DMS79 treated with DMSO at 0.1 percent for 48 hours (cell line): ENCODE measurements at regions not wholly inside any gene's neighbourhood (a gene's known extent, or its start where the extent isn't known, plus 50 kb on each side); places are given as distances from the start of the nearest gene placed in this dataset.

Experiments used
- DNase-seq: peaks from one replicate; lab custom pipeline; 2025; lab: John Stamatoyannopoulos, UW

DNA sequence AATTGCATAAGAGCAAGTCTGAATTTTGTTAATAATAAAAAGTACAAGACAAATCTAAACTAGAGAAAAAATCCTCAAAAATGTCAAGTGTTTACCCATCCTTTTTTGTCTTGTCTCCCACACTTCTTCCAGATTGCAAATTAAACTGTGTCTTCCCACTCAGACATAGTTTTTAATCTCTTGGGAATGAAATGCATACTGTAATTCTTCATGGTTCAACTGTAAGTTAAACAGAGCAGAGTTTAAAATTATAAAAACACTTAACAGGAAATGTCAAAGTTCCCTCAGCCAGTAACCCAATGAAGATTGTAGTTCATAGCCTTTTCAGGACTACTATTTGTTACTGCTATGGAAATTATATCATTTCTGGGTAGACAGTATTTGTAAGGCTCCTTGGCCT is 171.8 kb downstream of the UBE2E3 start:
- DNase-seq, result no peak

DNA sequence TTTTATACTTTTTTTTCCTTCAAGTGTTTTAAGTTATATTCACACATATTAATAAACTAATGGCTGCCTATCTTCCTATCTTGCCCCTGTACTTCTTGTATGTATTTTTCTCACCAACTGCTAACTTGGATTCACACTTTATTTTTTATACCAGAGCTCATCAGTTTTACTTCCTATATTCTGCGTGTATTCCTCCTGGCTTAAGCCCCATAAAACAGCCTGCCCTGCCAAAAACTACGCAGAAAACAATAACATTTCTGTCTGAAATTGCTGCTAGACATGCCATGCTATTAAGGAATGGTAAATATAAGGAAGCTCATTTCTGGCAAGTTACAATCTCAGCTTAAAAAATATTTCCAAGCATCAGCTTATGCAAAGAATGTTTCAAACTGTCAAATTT is 172.3 kb downstream of the UBE2E3 start:
- DNase-seq, result no peak

DNA sequence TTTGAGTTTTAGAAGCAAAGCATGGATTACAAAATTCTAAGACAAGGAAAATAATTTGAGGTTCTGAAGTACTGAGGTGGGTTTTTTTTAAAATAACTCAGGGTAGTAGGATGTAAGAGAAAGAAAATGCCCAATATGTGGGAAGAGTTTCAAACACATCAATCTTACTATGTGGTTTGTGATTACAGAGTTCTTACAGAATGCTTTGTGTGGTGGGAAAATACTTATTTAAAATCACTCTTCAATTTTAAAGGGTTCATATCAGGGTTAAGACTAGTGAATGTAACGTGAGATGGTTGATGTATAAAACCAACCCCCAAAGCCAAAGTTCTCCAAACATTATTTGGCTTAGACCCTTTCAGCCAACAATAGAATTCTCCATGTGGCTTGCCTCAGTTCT is 173.5 kb downstream of the UBE2E3 start:
- DNase-seq, result no peak

DNA sequence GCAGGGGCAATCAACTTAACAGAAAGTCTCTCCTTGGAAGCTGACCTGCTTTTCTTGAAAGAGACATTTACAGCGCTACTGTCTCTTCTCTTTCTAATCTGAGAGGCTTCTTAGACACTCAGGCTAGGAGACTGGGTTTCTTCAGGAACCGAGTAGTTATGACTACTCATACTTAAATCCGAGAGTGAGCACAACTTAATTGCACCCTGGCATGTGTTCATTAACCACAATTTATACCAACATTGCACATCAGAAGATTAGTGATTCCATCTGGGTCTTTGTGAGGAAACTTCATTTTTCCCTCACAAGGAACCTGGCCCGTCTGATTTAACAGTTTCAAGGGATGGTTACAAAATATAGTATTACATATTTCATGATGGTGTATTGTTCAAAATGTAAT is 176.9 kb downstream of the UBE2E3 start:
- no peak for DNase-seq

DNA sequence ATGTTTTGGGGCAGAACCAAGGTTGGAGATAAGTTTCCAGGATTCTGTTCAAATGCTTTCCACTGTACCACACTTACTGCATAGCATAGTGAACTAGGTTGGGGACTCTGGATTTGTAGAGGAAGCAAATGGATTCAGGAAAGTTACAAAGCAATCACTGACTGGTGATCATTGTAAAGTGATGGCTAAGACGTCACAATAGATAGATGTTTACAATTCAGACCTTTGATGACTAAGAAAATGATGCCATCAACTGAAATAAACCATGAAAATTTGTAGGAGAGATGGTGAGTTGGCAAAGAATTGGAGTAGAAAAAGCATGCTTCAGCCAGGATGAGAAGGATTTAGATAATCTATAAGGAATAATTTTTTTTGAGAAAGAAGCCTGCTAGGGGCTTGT is 178.0 kb downstream of the UBE2E3 start:
- no peak for DNase-seq

DNA sequence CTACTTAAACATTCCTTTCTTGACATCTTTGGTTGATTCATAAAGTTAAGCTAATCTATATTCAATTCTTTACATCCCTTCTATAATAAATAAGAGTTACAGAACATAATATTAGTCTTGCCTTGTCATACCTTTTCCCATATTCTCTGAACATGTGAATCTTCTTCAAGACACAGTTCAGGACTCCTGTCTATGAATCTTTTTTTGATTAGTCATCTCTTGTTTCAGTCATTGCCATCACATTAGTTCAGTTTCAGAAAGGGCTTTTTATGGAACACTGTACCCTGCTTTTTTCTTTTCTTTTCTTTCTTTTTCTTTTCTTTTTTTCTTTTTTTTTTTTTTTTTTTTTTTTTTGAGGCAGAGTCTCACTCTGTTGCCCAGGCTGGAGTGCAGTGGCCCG is 181.2 kb downstream of the UBE2E3 start:
- DNase-seq, result no peak

GRCh38 chr2:181163139-181163538 is 182.7 kb downstream of the UBE2E3 start:
- DNase-seq, result no peak

GRCh38 chr2:181163691-181164090 is 183.3 kb downstream of the UBE2E3 start:
- DNase-seq, result no peak

DNA sequence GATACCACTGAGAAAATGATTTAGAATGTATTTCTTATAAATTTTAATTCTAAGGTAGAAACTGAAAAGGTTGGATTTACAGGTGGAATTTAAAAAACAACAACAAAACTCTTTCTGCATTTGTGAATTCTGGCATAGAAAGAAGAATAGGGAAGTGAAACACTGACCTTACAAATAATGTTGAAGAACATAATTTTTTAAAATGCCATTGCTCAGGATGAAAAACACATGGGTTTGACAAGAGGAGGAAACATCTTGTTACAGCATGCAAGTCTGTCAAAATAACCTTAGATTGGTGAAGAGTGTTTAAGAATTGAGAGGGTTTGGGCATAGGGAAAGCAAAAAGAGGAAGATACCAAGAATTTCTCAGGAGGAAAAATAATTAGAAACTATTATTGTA is 184.3 kb downstream of the UBE2E3 start:
- DNase-seq, result no peak

- DNase-seq, result no peak
Observed at GRCh38 chr2:181165199-181165868, 184.9 kb downstream of the UBE2E3 start.

DNA sequence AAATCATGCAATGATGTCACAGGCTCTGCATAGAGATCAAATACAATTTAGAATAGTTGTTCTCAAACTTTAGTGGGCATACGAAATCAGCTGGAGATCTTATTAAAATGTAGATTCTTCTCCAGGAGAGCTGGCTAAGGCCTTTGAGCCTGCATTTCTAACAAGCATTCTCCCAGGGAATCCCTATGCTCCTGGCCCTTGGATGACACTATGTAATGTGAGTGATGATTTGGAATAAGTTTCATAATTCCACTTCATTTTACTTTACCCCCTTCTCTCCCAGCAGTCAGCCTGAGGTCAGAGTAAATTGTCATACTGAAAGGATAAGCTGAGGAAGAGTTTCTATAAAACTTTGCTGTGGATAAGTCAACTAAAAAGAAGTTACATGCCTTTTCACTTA is 189.1 kb downstream of the UBE2E3 start:
- DNase-seq, result no peak

- no peak for DNase-seq
Observed at GRCh38 chr2:181170256-181170655, 189.9 kb downstream of the UBE2E3 start.

DNA sequence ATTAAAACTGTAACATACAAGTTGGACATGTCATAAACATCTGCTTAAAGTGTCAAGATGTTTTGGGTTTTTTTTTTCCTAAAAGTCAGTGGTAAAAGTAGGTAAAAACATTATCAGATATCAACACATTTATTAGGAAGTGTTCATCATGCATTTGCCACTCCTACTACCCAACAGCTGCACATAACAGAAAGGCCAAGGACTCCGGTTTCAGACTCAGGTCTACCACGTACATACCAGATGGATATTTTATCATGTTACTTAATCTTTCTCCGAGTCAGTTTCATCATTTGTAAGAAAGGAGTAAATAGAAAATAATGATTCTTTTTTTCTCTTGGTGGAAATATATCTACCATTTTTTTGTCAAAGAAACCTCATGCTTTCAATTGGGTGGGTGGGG is 192.3 kb downstream of the UBE2E3 start:
- DNase-seq, result no peak

DNA sequence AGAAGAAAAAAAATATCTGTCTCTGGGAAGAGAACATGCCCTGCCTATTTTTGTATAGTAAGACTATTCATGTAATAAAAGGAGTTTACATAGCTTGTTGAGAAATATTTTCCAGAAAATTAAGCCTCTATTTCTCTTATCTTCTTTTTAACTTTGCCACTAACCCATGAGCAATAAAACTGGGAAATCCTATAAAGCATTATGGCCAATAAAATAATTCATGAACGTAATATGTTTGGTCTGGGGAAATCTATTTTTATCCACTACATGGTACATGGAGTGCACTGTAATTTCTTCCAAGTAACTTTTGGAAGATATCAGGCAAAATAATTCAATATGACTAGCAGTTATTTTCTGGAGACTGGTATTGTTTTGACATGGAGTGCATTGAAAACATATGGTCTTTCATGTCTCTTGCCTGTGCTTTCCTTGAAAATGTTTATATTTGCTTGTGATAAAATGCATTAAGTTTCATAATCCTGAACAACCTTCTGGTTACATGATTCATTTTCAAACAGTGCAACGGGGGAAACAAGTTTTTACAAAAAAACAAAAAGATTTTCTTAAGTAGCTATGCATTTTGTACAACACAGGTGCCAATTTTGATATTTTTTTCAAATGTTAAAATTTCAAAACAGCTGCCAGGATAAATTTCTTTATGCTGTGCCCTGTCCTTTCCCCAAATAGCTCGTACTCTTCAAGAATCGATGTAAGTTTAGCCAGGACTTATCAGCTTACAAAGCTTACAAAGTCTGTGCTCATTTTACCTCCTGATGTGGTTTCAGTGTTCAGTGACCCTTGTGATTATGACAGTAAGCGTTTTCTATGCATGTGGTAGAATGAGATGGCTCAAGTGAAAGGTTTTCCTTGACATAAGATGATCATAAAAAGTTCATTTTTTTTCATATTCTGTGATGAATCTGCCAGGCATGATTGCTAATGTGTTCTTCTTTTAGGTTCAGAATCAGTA is 194.5 kb downstream of the UBE2E3 start:
- no peak for DNase-seq

DNA sequence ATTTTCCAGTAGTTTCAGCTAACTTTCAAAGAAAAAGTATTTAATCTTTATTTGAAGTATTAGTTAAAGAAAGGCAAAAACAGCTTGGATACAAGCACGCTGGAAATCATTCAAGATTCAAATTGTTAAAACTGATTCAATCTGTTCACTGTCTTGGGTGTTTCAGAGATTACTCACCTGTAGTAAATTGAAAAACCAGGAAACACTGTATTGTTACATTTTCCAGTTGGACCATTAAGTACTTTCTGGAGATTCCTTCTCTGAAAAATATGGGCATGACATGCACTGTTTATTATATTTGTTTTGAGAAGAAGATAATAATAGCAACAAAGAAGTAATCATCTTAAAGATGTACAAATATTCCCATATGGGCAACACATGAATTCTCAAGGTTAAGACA is 196.1 kb downstream of the UBE2E3 start:
- DNase-seq, result no peak

DNA sequence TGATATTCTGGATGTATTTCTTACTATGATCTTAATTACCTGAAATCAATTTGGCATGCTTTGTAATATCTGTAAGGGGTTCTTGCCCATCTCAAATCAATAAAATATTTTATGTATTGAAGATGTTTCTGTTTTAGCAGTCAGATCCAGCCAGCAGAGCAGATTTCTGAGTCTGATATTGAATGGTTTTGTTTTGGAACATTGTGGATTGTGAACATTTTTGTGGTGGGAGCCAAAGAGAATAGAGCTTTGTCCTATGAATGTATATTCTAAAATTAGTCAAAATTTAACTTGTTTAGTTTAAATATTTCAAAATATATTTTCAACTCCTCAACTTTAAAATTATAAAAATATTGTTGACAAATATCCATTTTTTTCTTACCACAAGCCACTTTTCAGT is 197.0 kb downstream of the UBE2E3 start:
- no peak for DNase-seq

- DNase-seq, result no peak
Observed at GRCh38 chr2:181178130-181178529, 197.7 kb downstream of the UBE2E3 start.

GRCh38 chr2:181178823-181179412 is 198.5 kb downstream of the UBE2E3 start:
- no peak for DNase-seq

DNA sequence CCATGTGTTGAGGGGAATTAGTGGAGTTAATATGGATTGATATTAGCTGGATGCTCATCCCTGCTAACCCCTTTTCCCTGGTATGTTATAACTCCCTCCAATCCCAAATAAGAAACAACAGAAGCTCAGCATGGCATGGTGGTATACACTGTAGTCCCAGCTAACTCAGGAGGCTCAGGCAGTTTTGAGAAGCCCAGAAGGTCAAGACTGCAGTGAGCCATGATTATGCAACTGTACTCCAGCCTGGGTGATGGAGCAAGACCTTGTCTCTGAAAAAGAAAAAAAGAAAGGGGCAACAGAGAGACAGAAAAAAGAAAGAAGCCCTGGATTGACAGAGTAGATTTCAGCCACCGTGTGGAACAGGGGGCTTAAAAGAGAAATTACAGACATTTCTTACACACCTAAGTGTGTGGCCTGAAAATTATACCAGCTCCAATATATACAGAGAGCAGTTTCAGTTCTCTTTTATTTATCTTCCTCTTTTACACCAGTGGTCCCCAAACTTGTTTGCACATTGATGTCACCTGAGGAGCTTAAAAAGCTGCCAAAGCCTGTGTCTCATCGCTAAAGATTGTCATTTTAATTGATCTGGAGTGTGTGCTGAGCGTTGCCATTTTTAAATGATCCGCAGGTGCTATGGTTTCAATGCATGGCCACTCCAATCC is 203.6 kb downstream of the UBE2E3 start:
- no peak for DNase-seq

DNA sequence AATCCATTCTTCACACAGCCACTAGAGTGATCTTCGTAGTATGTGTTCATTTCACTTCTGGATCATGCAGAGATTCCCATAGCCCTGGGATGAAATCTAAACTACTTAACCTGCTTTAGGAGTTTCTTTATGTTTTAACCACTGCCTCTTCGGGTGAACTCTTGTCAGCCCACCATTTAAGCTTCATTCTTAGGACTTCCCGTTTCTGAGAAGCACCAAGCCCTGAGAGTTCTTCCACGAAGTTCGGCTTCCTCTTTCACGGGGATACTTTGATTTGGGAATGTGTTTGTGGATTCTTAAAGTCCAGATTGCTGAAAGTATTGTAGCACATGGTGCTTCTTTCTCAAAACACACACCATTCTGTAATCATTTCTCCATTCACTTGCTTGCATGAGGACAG is 205.0 kb downstream of the UBE2E3 start:
- DNase-seq, result no peak

- DNase-seq, result no peak
Observed at GRCh38 chr2:181185948-181186347, 205.5 kb downstream of the UBE2E3 start.

- no peak for DNase-seq
Observed at GRCh38 chr2:181188605-181189004, 208.2 kb downstream of the UBE2E3 start.

DNA sequence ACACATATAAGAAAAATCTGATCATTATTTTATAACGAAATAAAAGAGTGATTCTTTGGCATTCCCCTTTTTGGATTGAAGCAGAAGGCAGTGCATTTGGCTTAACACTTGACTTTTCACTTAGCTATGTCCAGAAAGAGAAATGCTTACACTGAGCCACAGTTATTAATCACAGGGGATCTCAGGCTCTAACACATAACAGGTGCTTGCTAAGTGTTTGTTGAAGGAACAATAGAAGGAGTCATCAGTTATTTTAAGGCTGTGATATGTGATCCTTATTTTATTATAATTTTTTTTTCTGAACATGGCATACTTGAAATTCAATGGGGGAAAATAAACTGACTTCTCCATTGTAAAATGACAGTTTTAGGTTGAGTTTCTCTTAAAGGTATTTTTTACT is 209.5 kb downstream of the UBE2E3 start:
- DNase-seq, result peak; percentile 74
